PFSK-1 (cell line): ENCODE measurements at regions not wholly inside any gene's neighbourhood (a gene's known extent, or its start where the extent isn't known, plus 50 kb on each side); places are given as distances from the start of the nearest gene placed in this dataset.

Source experiments
- FOXP2 ChIP-seq: optimal IDR thresholded peaks from 2 replicates; pipeline ENCODE3; 2011; ENCODE audit warnings: borderline replicate concordance, control low read depth, inconsistent platforms; ENCODE audit not compliant: insufficient read depth; ENCODE audit errors: extremely low read length, extremely low read depth
- POLR2AphosphoS5 ChIP-seq: IDR thresholded peaks from 2 replicates; pipeline ENCODE4 v1.6.1; 2012; ENCODE audit warnings: low read depth, mild to moderate bottlenecking, control low read depth, low read length, moderate library complexity
- REST ChIP-seq, 2 experiments: IDR thresholded peaks; 2 replicates each; pipeline versions ENCODE4 v1.6.1 to v1.8.0; 2011 to 2012; ENCODE audit warnings: low read depth in 2 of 2, low read length in 2 of 2, control low read depth in 1 of 2, inconsistent platforms in 1 of 2, mild to moderate bottlenecking in 1 of 2, moderate library complexity in 1 of 2; ENCODE audit not compliant: insufficient read depth in 1 of 2
- SIN3A ChIP-seq: IDR thresholded peaks from 2 replicates; pipeline ENCODE4 v1.6.1; 2012; ENCODE audit warnings: mild to moderate bottlenecking, low read length, moderate library complexity, borderline replicate concordance; ENCODE audit not compliant: insufficient read depth
- TAF1 ChIP-seq: IDR thresholded peaks from 2 replicates; pipeline ENCODE4 v1.6.1; 2012; ENCODE audit warnings: low read length, control low read depth, borderline replicate concordance; ENCODE audit not compliant: insufficient read depth

- TF ChIP-seq FOXP2 (no peak), POLR2AphosphoS5 (no peak), TAF1 (no peak), REST (IDR thresholded peaks at IDR 0.05; ENCODE audit: insufficient read depth in 1 of 2, low read depth in 2 of 2, low read length in 2 of 2) (no peak), SIN3A (no peak)
These were observed 252.9 kb downstream of the SHQ1 start for GRCh38 chr3:72595376-72595775.

- TF ChIP-seq POLR2AphosphoS5 (no peak), SIN3A (no peak), TAF1 (no peak), REST (IDR thresholded peaks at IDR 0.05; ENCODE audit: insufficient read depth in 1 of 2, low read depth in 2 of 2, low read length in 2 of 2) (no peak), FOXP2 (no peak)
These were observed 253.5 kb downstream of the SHQ1 start for GRCh38 chr3:72594615-72595215.

GRCh38 chr3:72593881-72594397 is 254.3 kb downstream of the SHQ1 start:
- TF ChIP-seq POLR2AphosphoS5, result no peak
- TF ChIP-seq SIN3A, result no peak
- no peak for TF ChIP-seq REST (IDR thresholded peaks at IDR 0.05; ENCODE audit: insufficient read depth in 1 of 2, low read depth in 2 of 2, low read length in 2 of 2)
- no peak for TF ChIP-seq FOXP2
- no peak for TF ChIP-seq TAF1

- no peak for TF ChIP-seq POLR2AphosphoS5
- no peak for TF ChIP-seq SIN3A
- TF ChIP-seq TAF1, result no peak
- TF ChIP-seq REST (IDR thresholded peaks at IDR 0.05; ENCODE audit: insufficient read depth in 1 of 2, low read depth in 2 of 2, low read length in 2 of 2), result no peak
- TF ChIP-seq FOXP2, result no peak
These were observed 256.5 kb downstream of the SHQ1 start for GRCh38 chr3:72591522-72592421.
